BLaER1 (cell line): ENCODE measurements at regions not wholly inside any gene's neighbourhood (a gene's known extent, or its start where the extent isn't known, plus 50 kb on each side); places are given as distances from the start of the nearest gene placed in this dataset.

Experiments used
- H3K27ac ChIP-seq: shearing (Covaris generic); formaldehyde crosslinking; 2 replicates; pipeline ENCODE4 v1.8.1; 2022
- H3K27me3 ChIP-seq: shearing (Covaris generic); formaldehyde crosslinking; 2 replicates; pipeline ENCODE4 v1.8.1; 2022
- H3K36me3 ChIP-seq: shearing (Covaris generic); formaldehyde crosslinking; 2 replicates; pipeline ENCODE4 v1.8.1; 2022
- H3K4me1 ChIP-seq: shearing (Covaris generic); formaldehyde crosslinking; 2 replicates; pipeline ENCODE4 v1.8.1; 2022
- H3K4me2 ChIP-seq: shearing (Covaris generic); formaldehyde crosslinking; 2 replicates; pipeline ENCODE4 v1.8.1; 2022
- H3K4me3 ChIP-seq: shearing (Covaris generic); formaldehyde crosslinking; 2 replicates; pipeline ENCODE4 v1.8.1; 2022
- H3K9ac ChIP-seq: shearing (Covaris generic); formaldehyde crosslinking; 2 replicates; pipeline ENCODE4 v1.8.1; 2022
- H3K9me3 ChIP-seq: shearing (Covaris generic); formaldehyde crosslinking; 2 replicates; pipeline ENCODE4 v1.8.1; 2022
- H4K20me1 ChIP-seq: shearing (Covaris generic); formaldehyde crosslinking; 2 replicates; pipeline ENCODE4 v1.8.1; 2022
- Cebpa-rat ChIP-seq: shearing (Covaris generic); IDR thresholded peaks from 2 replicates; pipeline ENCODE4 v1.8.1; 2022

DNA sequence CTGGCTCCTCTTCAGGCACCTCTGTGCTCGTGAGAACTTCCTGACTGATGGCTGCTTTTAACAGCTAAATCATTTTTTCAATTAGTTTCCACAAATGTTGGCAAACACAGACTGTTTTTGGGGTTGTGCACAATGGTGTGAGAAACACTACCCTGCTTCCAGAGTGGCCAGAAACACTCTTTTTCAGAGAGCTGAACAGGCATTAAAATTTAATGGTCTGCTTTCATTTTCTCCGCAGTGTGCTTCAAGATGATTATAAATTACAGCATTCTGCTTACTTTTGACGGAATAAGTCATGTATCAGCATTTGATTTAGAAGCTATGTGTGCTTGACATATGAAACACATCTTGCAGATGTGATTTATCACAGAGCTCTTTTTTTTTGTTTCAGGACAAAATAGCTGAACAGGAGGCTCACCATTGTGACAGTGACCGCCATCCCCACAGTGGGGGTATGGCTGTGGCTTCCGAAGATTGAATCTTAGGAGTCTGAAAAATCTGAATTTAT, 454.5 kb upstream of the ZNF608 start:
- Histone ChIP-seq H4K20me1 (no peaks in the 10 kb centered on the region), H3K4me2 (no peak overlapping the region), H3K9ac (no peak overlapping the region), H3K36me3 (no peaks in the 10 kb centered on the region), H3K27ac (no peak overlapping the region), H3K4me1 (no peaks in the 10 kb centered on the region), H3K27me3 (no peaks in the 10 kb centered on the region), H3K4me3 (no peak overlapping the region), H3K9me3 (no peaks in the 10 kb centered on the region)
- no peak for TF ChIP-seq Cebpa-rat

DNA sequence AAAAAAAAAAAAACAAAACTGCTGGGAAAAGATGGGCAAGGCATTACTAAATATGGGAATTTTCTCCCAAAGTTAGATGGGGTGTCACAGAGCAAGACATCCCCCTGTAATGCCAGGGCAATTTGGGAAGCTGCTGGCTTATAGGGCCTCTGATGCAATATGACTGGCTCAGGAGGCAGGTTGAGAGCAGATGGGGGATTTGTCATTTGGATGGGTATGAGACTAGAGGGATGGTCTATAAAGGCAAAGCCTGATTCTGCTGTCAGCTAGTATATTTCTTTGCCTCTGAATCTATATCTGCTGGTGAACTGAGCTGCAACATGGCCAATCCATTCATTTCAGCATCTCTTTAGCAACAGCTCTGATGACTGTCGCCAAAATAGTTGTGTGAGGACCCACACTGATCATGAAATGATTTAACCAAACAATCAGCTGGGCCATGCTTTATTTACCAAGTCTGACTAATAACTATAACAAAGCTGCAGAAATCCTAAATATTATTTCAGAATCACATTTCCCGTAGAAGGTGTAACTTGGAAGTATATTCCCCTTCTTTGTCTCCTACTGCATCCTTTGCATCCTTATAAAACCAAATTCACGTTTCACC, 455.1 kb upstream of the ZNF608 start:
- H3K4me2 ChIP-seq: no peak overlapping the region
- no peaks in the 10 kb centered on the region for H4K20me1 ChIP-seq
- no peak overlapping the region for H3K9ac ChIP-seq
- H3K4me3 ChIP-seq: no peak overlapping the region
- H3K36me3 ChIP-seq: no peaks in the 10 kb centered on the region
- TF ChIP-seq Cebpa-rat: no peak
- H3K9me3 ChIP-seq: no peaks in the 10 kb centered on the region
- no peak overlapping the region for H3K27ac ChIP-seq
- no peaks in the 10 kb centered on the region for H3K4me1 ChIP-seq
- H3K27me3 ChIP-seq: no peaks in the 10 kb centered on the region

DNA sequence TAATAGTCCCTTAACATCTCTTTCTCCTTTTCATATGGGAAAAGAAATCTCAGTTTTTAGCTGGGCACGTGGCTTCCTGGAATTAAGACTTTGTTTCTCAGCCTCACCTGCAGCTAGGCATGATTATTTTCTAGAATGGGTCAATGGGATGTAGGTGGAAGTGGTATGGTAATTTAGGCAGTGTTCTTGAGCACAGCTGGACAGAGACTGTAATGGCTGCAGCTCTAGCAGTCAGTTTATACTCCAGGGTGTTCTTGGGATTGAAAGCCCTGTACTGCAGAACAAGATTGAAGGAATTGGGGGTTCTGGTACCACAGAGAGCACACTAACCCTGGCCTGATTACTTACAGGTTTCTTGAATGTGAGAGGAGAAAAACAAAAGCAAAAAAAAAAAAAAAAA, 455.9 kb upstream of the ZNF608 start:
- Histone ChIP-seq H3K9me3 (no peaks in the 10 kb centered on the region), H3K9ac (no peak overlapping the region), H3K4me2 (no peak overlapping the region), H3K27ac (no peak overlapping the region), H3K27me3 (no peaks in the 10 kb centered on the region), H3K4me1 (no peaks in the 10 kb centered on the region), H3K36me3 (no peaks in the 10 kb centered on the region), H3K4me3 (no peak overlapping the region), H4K20me1 (no peaks in the 10 kb centered on the region)
- no peak for TF ChIP-seq Cebpa-rat

DNA sequence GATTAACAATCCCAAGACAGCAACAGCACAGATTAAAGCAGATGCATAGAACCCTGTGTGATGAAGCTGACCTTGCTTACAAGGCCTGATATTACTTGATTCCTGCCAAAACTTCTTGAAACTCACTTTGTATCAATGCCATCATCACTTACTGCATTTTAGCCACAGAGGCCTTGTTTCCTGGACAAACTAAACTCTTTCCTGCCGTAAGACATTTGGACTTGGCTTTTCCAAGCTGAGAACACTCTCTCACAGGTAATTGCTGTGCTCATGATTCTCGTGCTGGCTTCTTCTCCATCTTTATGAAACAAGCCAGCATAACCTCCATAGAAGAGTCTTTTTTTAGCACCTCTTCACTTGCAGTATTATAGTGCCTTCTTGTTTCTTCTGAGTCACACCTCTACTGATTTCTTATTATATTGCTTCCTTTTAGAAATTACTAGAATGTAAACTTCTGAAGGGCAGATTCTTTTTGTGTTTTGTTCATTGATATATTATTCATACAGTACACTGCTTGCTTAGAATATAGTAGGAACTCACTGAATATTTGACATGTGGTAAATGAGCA, 456.5 kb upstream of the ZNF608 start:
- no peaks in the 10 kb centered on the region for H3K4me1 ChIP-seq
- H3K27ac ChIP-seq: no peak overlapping the region
- H3K4me3 ChIP-seq: no peak overlapping the region
- H3K36me3 ChIP-seq: no peaks in the 10 kb centered on the region
- TF ChIP-seq Cebpa-rat: no peak
- H3K9me3 ChIP-seq: no peaks in the 10 kb centered on the region
- H3K4me2 ChIP-seq: no peak overlapping the region
- H4K20me1 ChIP-seq: no peaks in the 10 kb centered on the region
- H3K27me3 ChIP-seq: no peaks in the 10 kb centered on the region
- no peak overlapping the region for H3K9ac ChIP-seq

DNA sequence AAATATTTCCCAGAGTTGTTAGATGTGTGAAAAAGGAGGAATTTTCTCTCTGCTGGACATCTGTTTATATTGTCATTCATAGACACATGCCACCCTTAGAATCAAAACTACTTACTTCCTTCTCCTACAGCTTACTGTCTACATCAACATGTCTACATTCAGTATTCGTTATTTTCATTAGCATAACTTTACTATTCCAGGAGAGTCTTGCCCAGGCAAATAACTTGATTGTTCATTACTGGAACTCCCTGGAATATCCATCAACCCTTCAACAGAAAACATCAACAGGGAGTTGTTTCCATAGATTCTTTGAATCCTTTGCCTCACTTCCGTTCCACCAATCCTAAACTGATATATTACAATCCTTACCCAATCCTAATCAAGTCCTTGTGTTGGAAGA, 457.5 kb upstream of the ZNF608 start:
- H3K27ac ChIP-seq: no peak overlapping the region
- no peak overlapping the region for H3K4me3 ChIP-seq
- H4K20me1 ChIP-seq: no peaks in the 10 kb centered on the region
- no peak overlapping the region for H3K9ac ChIP-seq
- no peaks in the 10 kb centered on the region for H3K36me3 ChIP-seq
- TF ChIP-seq Cebpa-rat: no peak
- H3K4me1 ChIP-seq: no peaks in the 10 kb centered on the region
- H3K9me3 ChIP-seq: no peaks in the 10 kb centered on the region
- no peak overlapping the region for H3K4me2 ChIP-seq
- H3K27me3 ChIP-seq: no peaks in the 10 kb centered on the region

DNA sequence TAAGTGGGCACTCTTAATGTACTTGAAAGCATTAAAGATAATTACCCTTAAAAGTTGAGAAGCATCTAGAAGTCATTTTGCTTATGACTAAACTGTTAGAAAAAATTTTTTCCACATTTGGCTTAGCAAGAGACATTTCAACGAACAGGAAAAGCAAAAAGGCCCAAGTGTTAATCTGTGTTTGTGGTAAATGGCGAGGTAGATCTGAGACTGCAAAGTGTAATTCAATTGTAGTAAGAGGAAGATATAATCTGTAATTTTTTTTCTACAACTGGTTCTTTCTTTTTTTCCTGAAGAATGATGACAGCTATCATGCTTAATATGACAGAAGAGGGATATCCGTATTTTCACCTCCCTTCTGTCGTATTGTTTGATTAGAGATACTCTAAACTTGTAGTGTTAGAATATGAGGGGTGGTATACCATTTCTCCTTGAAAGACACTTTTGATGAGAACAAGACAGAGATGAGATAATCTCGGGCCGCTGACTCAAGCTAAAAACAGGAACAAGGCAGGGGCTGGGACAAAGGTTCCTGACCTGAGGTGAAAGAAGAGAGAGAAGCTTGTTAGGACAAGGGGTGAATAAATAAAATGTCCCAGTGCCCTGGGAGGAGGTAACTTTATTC, 459.3 kb upstream of the ZNF608 start:
- no peaks in the 10 kb centered on the region for H3K27me3 ChIP-seq
- no peaks in the 10 kb centered on the region for H3K36me3 ChIP-seq
- H4K20me1 ChIP-seq: no peaks in the 10 kb centered on the region
- no peaks in the 10 kb centered on the region for H3K9me3 ChIP-seq
- H3K27ac ChIP-seq: no peak overlapping the region
- H3K4me2 ChIP-seq: no peak overlapping the region
- H3K4me3 ChIP-seq: no peak overlapping the region
- TF ChIP-seq Cebpa-rat: no peak
- H3K9ac ChIP-seq: no peak overlapping the region
- H3K4me1 ChIP-seq: no peaks in the 10 kb centered on the region

DNA sequence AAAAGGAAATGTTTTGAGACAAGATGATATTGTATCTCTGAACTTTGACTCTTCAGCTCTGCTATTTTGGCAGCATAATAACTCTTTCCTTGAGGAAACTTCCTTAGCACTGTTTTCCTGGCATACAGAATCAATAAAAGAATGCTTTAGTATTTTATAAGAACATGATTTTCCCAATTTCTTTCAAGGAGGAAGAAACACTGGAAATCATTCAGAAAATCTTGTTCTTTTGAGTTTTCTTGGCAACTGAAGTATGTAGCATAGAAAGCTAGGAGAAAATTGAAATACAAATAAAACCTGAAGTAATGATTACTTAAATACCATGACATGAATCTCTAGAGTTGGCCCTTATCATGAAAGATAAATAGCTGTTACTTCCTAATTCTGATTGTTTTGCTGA, 461.4 kb upstream of the ZNF608 start:
- no peaks in the 10 kb centered on the region for H4K20me1 ChIP-seq
- H3K27me3 ChIP-seq: no peaks in the 10 kb centered on the region
- H3K9ac ChIP-seq: no peak overlapping the region
- H3K4me3 ChIP-seq: no peak overlapping the region
- no peaks in the 10 kb centered on the region for H3K9me3 ChIP-seq
- no peaks in the 10 kb centered on the region for H3K36me3 ChIP-seq
- no peak overlapping the region for H3K4me2 ChIP-seq
- TF ChIP-seq Cebpa-rat: no peak
- no peak overlapping the region for H3K27ac ChIP-seq
- no peaks in the 10 kb centered on the region for H3K4me1 ChIP-seq

DNA sequence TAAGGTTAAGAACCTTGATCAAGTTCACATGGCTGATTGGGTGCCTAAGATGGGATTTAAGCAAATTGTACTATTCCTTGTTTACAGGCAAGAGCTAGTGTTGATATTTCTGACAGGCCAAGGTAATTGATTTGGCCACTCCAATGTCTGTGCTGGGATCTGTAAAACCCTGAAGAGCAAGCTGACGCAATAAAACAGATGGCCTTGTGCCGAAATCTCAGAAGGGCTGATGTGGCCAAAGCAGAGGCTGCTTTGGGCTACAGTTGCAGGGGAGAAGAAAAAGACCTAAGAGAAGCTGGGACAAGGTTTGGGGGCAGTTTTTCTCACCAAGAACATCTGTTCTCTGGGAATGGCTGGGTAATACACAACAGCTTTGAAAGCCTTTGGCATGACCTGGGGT, 463.2 kb upstream of the ZNF608 start:
- H4K20me1 ChIP-seq: no peaks in the 10 kb centered on the region
- H3K4me1 ChIP-seq: no peaks in the 10 kb centered on the region
- H3K36me3 ChIP-seq: no peaks in the 10 kb centered on the region
- H3K9ac ChIP-seq: no peak overlapping the region
- no peak overlapping the region for H3K27ac ChIP-seq
- no peak for TF ChIP-seq Cebpa-rat
- no peaks in the 10 kb centered on the region for H3K27me3 ChIP-seq
- no peak overlapping the region for H3K4me2 ChIP-seq
- H3K9me3 ChIP-seq: no peaks in the 10 kb centered on the region
- no peak overlapping the region for H3K4me3 ChIP-seq

DNA sequence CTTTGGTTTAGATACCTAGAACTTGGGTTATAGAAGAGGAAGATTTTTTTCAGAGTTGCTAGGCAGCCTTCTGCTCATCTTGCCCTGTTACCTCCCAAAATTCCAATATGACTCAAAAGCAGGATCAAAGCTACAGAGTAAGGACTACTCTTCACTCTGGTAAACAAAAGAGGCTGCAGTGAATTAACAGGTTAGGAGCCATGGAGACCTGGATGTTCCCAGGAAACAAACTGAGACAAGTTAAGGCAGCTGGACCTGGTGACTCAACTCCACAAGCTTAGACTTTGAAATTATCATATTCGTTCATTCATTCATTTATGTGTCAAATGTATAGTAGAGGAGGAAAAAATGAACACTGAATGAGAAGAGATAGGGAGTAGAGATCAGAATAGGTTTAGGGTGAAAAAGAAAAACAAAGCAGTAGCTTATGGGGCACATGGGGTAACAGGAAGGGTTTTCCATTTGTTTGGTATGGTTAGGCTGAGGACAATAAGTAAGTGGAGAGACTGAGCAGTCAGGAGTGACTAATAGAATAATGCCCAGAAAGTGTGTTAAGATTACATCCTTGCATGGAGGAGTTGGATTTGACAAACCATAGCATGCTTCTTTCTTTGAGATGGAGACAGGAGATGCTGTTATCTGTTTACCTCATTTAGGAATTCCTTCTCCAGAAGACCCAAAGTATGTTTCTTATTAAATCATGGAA, 464.0 kb upstream of the ZNF608 start:
- no peaks in the 10 kb centered on the region for H3K27me3 ChIP-seq
- no peak for TF ChIP-seq Cebpa-rat
- H3K4me1 ChIP-seq: no peaks in the 10 kb centered on the region
- no peak overlapping the region for H3K9ac ChIP-seq
- no peaks in the 10 kb centered on the region for H3K36me3 ChIP-seq
- no peak overlapping the region for H3K27ac ChIP-seq
- no peaks in the 10 kb centered on the region for H3K9me3 ChIP-seq
- H3K4me3 ChIP-seq: no peak overlapping the region
- H4K20me1 ChIP-seq: no peaks in the 10 kb centered on the region
- H3K4me2 ChIP-seq: no peak overlapping the region

DNA sequence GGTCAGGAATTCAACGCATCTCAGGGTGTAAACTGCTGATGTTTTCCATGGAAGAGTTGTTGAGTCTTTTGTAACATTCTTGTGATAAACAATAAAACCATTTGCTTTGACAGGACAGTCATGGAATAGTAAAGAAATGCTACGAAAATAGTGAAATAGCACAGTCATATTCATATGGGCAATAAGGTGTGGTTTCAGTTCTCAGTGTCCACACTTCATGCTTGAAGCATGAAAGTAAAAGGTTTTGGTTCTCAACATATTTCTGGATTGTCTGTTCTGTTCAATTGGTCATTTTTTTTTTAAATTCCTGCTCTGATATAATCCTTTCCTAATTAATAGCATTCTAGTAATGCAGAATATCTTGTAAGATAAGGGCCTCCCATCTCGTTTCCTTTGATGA, 467.6 kb upstream of the ZNF608 start:
- Histone ChIP-seq H3K27me3 (no peaks in the 10 kb centered on the region), H3K4me3 (no peak overlapping the region), H4K20me1 (no peaks in the 10 kb centered on the region), H3K9ac (no peak overlapping the region), H3K9me3 (no peaks in the 10 kb centered on the region), H3K27ac (no peak overlapping the region), H3K36me3 (no peaks in the 10 kb centered on the region), H3K4me2 (no peak overlapping the region), H3K4me1 (no peaks in the 10 kb centered on the region)
- no peak for TF ChIP-seq Cebpa-rat
